HEK293T (cell line): ENCODE measurements at regions not wholly inside any gene's neighbourhood (a gene's known extent, or its start where the extent isn't known, plus 50 kb on each side); places are given as distances from the start of the nearest gene placed in this dataset.

Experiments
- CTCF ChIA-PET: fragments of 350-600 bp; formaldehyde crosslinking; extraction: SDS; loops from one replicate; lab custom pipeline; 2021; ENCODE audit warnings: antibody characterized with exemption, inconsistent platforms; lab: Yijun Ruan, JAX
- POLR2A ChIA-PET: fragments of 350-600 bp; formaldehyde crosslinking; extraction: SDS; loops from one replicate; lab custom pipeline; 2020; ENCODE audit warnings: antibody characterized with exemption, inconsistent platforms; lab: Yijun Ruan, JAX
- DNase-seq: peaks from one replicate; pipeline ENCODE4 v3.0.0; 2012; ENCODE audit warnings: mixed read lengths; ENCODE audit errors: extremely low spot score
- ARNT ChIP-seq: fragments of 450-650 bp; IDR thresholded peaks from 2 replicates; pipeline ENCODE4 v1.6.1; 2017; ENCODE audit warnings: mild to moderate bottlenecking
- BHLHE40 ChIP-seq: fragments of 450-650 bp; IDR thresholded peaks from 2 replicates; pipeline ENCODE4 v1.6.1; 2016; ENCODE audit warnings: mild to moderate bottlenecking, moderate library complexity, borderline replicate concordance
- CTBP1 ChIP-seq: fragments of 450-650 bp; IDR thresholded peaks from 2 replicates; pipeline ENCODE4 v1.6.1; 2016; ENCODE audit warnings: borderline replicate concordance
- ELF4 ChIP-seq: fragments of 450-650 bp; IDR thresholded peaks from 2 replicates; pipeline ENCODE4 v1.6.1; 2017; ENCODE audit warnings: antibody characterized with exemption
- FOXA1 ChIP-seq: fragments of 450-650 bp; IDR thresholded peaks from 2 replicates; pipeline ENCODE4 v1.6.1; 2016; ENCODE audit warnings: mild to moderate bottlenecking
- FOXK2 ChIP-seq: fragments of 450-650 bp; IDR thresholded peaks from 2 replicates; pipeline ENCODE4 v1.6.1; 2016; ENCODE audit warnings: mild to moderate bottlenecking
- FOXM1 ChIP-seq: fragments of 450-650 bp; IDR thresholded peaks from 2 replicates; pipeline ENCODE4 v1.6.1; 2017; ENCODE audit warnings: mild to moderate bottlenecking, borderline replicate concordance
- HDGF ChIP-seq: fragments of 450-650 bp; IDR thresholded peaks from 2 replicates; pipeline ENCODE4 v1.6.1; 2017; ENCODE audit warnings: antibody characterized with exemption, borderline replicate concordance
- L3MBTL2 ChIP-seq: fragments of 450-650 bp; conservative IDR thresholded peaks from 2 replicates; pipeline ENCODE4 v1.6.1; 2016; ENCODE audit warnings: mild to moderate bottlenecking
- LEF1 ChIP-seq: fragments of 450-650 bp; IDR thresholded peaks from 2 replicates; pipeline ENCODE4 v1.6.1; 2017; ENCODE audit warnings: mild to moderate bottlenecking, borderline replicate concordance
- NFRKB ChIP-seq: fragments of 450-650 bp; IDR thresholded peaks from 2 replicates; pipeline ENCODE4 v1.6.1; 2016; ENCODE audit warnings: mild to moderate bottlenecking, moderate library complexity
- PKNOX1 ChIP-seq: fragments of 450-650 bp; IDR thresholded peaks from 2 replicates; pipeline ENCODE4 v1.6.1; 2016
- SP1 ChIP-seq: fragments of 450-650 bp; IDR thresholded peaks from 2 replicates; pipeline ENCODE4 v1.6.1; 2017
- SUZ12 ChIP-seq: fragments of 450-650 bp; IDR thresholded peaks from 2 replicates; pipeline ENCODE4 v1.6.1; 2016; ENCODE audit warnings: mild to moderate bottlenecking
- TARDBP ChIP-seq: fragments of 450-650 bp; IDR thresholded peaks from 2 replicates; pipeline ENCODE4 v1.6.1; 2016
- ZNF384 ChIP-seq: fragments of 450-650 bp; IDR thresholded peaks from 2 replicates; pipeline ENCODE4 v1.6.1; 2016

GRCh38 chr4:59945716-59946115 lies 1254.4 kb upstream of the ADGRL3 start:
- TF ChIP-seq ZNF384 (no peak), ARNT (no peak), L3MBTL2 (no peak), BHLHE40 (no peak), FOXK2 (no peak), SP1 (no peak), PKNOX1 (no peak), TARDBP (no peak), FOXM1 (no peak), FOXA1 (no peak), ELF4 (no peak), CTBP1 (no peak), NFRKB (no peak), SUZ12 (no peak), LEF1 (no peak), HDGF (no peak)
- ChIA-PET POLR2A (no interaction called here), CTCF (no interaction called here)
- DNase-seq, result no peak

- no peak for DNase-seq
- ChIA-PET POLR2A (no interaction called here), CTCF (no interaction called here)
- no peak for TF ChIP-seq CTBP1
Observed at GRCh38 chr4:59956366-59956765, 1243.8 kb upstream of the ADGRL3 start.

- DNase-seq, result no peak
- POLR2A ChIA-PET, result no interaction called here
- CTCF ChIA-PET, result no interaction called here
- TF ChIP-seq SP1, result no peak
- TF ChIP-seq L3MBTL2, result no peak
- TF ChIP-seq CTBP1, result no peak
- no peak for TF ChIP-seq PKNOX1
- TF ChIP-seq SUZ12, result no peak
- no peak for TF ChIP-seq TARDBP
- no peak for TF ChIP-seq HDGF
- TF ChIP-seq FOXM1, result no peak
- TF ChIP-seq ARNT, result no peak
- TF ChIP-seq LEF1, result no peak
- TF ChIP-seq ELF4, result no peak
- no peak for TF ChIP-seq FOXK2
- no peak for TF ChIP-seq BHLHE40
- TF ChIP-seq ZNF384, result no peak
- TF ChIP-seq NFRKB, result no peak
- no peak for TF ChIP-seq FOXA1
Observed at GRCh38 chr4:59960143-59960542, 1240.0 kb upstream of the ADGRL3 start.

- CTCF ChIA-PET, result no interaction called here
- TF ChIP-seq TARDBP, result no peak
- TF ChIP-seq SP1, result no peak
- no peak for TF ChIP-seq SUZ12
- no peak for TF ChIP-seq FOXK2
- no peak for TF ChIP-seq BHLHE40
- TF ChIP-seq LEF1, result no peak
- no peak for TF ChIP-seq FOXA1
- DNase-seq, result no peak
- POLR2A ChIA-PET, result no interaction called here
Observed at GRCh38 chr4:59966758-59967157, 1233.4 kb upstream of the ADGRL3 start.

GRCh38 chr4:59968796-59969195 lies 1231.3 kb upstream of the ADGRL3 start:
- ChIA-PET POLR2A (no interaction called here), CTCF (no interaction called here)
- no peak for TF ChIP-seq ELF4
- TF ChIP-seq FOXM1, result no peak
- no peak for TF ChIP-seq PKNOX1
- no peak for TF ChIP-seq SUZ12
- no peak for TF ChIP-seq CTBP1
- no peak for TF ChIP-seq LEF1
- TF ChIP-seq L3MBTL2, result no peak
- no peak for TF ChIP-seq BHLHE40
- no peak for TF ChIP-seq TARDBP
- TF ChIP-seq ZNF384, result no peak
- TF ChIP-seq HDGF, result no peak
- TF ChIP-seq FOXK2, result no peak
- no peak for TF ChIP-seq ARNT
- TF ChIP-seq NFRKB, result no peak
- TF ChIP-seq SP1, result no peak
- TF ChIP-seq FOXA1, result no peak
- DNase-seq, result no peak

- TF ChIP-seq FOXM1 (no peak), L3MBTL2 (no peak), TARDBP (no peak), FOXA1 (no peak), NFRKB (no peak)
- POLR2A ChIA-PET, result no interaction called here
- CTCF ChIA-PET, result no interaction called here
- no peak for DNase-seq
Observed at GRCh38 chr4:59969909-59970308, 1230.2 kb upstream of the ADGRL3 start.

GRCh38 chr4:59971952-59972351 lies 1228.2 kb upstream of the ADGRL3 start:
- no peak for DNase-seq
- CTCF ChIA-PET, result interaction anchor here (0.6 kb wide), 1 partner anchor 281 kb away, joined by 4 read pairs; no protein-coding TSS in a partner anchor
- POLR2A ChIA-PET, result no interaction called here
- no peak for TF ChIP-seq NFRKB
- no peak for TF ChIP-seq TARDBP
- no peak for TF ChIP-seq SP1
- no peak for TF ChIP-seq CTBP1
- no peak for TF ChIP-seq L3MBTL2
- TF ChIP-seq SUZ12, result no peak
- TF ChIP-seq FOXM1, result no peak
- TF ChIP-seq ARNT, result no peak
- no peak for TF ChIP-seq FOXK2
- TF ChIP-seq LEF1, result no peak
- no peak for TF ChIP-seq ZNF384
- no peak for TF ChIP-seq FOXA1
- no peak for TF ChIP-seq ELF4
- no peak for TF ChIP-seq PKNOX1
- no peak for TF ChIP-seq BHLHE40
- TF ChIP-seq HDGF, result no peak
